ENCODE measurements at regions not wholly inside any gene's neighbourhood (a gene's known extent, or its start where the extent isn't known, plus 50 kb on each side); places are given as distances from the start of the nearest gene placed in this dataset.

DNA sequence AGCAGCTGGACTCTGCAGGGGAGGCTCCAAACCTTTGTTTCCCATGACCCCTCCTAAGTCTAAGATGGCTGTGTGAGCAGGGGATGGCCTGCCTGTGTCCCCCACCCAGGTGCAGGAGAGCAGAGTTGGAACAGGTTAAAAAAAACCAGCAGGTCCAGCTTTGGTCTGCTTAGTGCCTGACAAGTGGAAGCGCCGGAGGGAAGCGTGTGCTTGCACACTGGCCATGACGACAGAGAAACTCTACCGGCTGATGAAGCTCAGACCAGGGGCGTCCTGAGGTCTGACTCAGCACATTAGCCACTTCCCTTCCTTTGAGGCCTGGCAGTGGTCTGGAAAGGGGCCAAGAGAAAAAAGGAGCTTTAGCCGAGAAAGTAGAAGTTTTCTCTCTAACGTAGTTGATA is 280.1 kb downstream of the VRK1 start:
- TF ChIP-seq CTCF (IDR thresholded peaks at IDR 0.05) (no peak), POLR2AphosphoS5 (IDR thresholded peaks at IDR 0.05) (no peak), POLR2A (IDR thresholded peaks at IDR 0.05) (no peak)
